ENCODE measurements at regions not wholly inside any gene's neighbourhood (a gene's known extent, or its start where the extent isn't known, plus 50 kb on each side); places are given as distances from the start of the nearest gene placed in this dataset.
"Not testable (repeated sequence)": the region's sequence is repeated elsewhere in the genome, so short reads cannot be mapped to it uniquely, and the experiment has no call there.

GRCh38 chr10:83754857-83755256, 384.5 kb upstream of the GHITM start:
- intact Hi-C loops (cut with DNase I; ENCODE audit: low total_unique reads) = no loop called here
- no peaks in the 10 kb centered on the region for H3K36me3 ChIP-seq
- peaks cover 0 to 10% of the 10 kb centered on the region in 2 donors for H3K9me3 ChIP-seq
- H3K27me3 ChIP-seq = no peaks in the 10 kb centered on the region
- no peak for DNase-seq
- no peaks in the 10 kb centered on the region for H3K4me1 ChIP-seq
- TF ChIP-seq CTCF (IDR thresholded peaks at IDR 0.05) (no peak), POLR2A (IDR thresholded peaks at IDR 0.05) (no peak)
- H3K4me3 ChIP-seq = no peak overlapping the region
- no peak overlapping the region for H3K27ac ChIP-seq

- H3K27ac ChIP-seq = no peak overlapping the region
- no peaks in the 10 kb centered on the region for H3K27me3 ChIP-seq
- H3K9me3 ChIP-seq = no peaks in the 10 kb centered on the region
- no peak for DNase-seq
- no peaks in the 10 kb centered on the region for H3K36me3 ChIP-seq
- H3K4me1 ChIP-seq = no peaks in the 10 kb centered on the region
- TF ChIP-seq POLR2A (IDR thresholded peaks at IDR 0.05) (no peak), CTCF (IDR thresholded peaks at IDR 0.05) (no peak)
- H3K4me3 ChIP-seq = no peak overlapping the region
- intact Hi-C loops (cut with DNase I; ENCODE audit: low total_unique reads) = no loop called here
These were observed 379.2 kb upstream of the GHITM start for GRCh38 chr10:83760142-83760541.

- no peak overlapping the region for H3K4me3 ChIP-seq
- intact Hi-C loops (cut with DNase I; ENCODE audit: low total_unique reads) = no loop called here
- no peaks in the 10 kb centered on the region for H3K27me3 ChIP-seq
- no peaks in the 10 kb centered on the region for H3K9me3 ChIP-seq
- no peak for DNase-seq
- TF ChIP-seq CTCF (IDR thresholded peaks at IDR 0.05) = no peak
- no peak for TF ChIP-seq POLR2A (IDR thresholded peaks at IDR 0.05)
- H3K36me3 ChIP-seq = no peaks in the 10 kb centered on the region
- H3K4me1 ChIP-seq = no peaks in the 10 kb centered on the region
- H3K27ac ChIP-seq = no peak overlapping the region
These were observed 374.6 kb upstream of the GHITM start for GRCh38 chr10:83764666-83765065.

GRCh38 chr10:83765731-83766130, 373.6 kb upstream of the GHITM start:
- H3K4me3 ChIP-seq = no peak overlapping the region

GRCh38 chr10:83769281-83769820, 370.0 kb upstream of the GHITM start:
- Histone ChIP-seq H3K27me3 (no peaks in the 10 kb centered on the region), H3K9me3 (no peaks in the 10 kb centered on the region), H3K27ac (no peak overlapping the region), H3K4me3 (no peak overlapping the region), H3K4me1 (no peaks in the 10 kb centered on the region), H3K36me3 (no peaks in the 10 kb centered on the region)
- intact Hi-C loops (cut with DNase I; ENCODE audit: low total_unique reads) = no loop called here
- no peak for TF ChIP-seq CTCF (IDR thresholded peaks at IDR 0.05)
- no peak for TF ChIP-seq POLR2A (IDR thresholded peaks at IDR 0.05)
- DNase-seq = no peak

More at GRCh38 chr10:83765731-83766130, 373.6 kb upstream of the GHITM start:
- TF ChIP-seq CTCF (IDR thresholded peaks at IDR 0.05) (no peak), POLR2A (IDR thresholded peaks at IDR 0.05) (no peak)
- Histone ChIP-seq H3K27ac (no peak overlapping the region), H3K4me1 (no peaks in the 10 kb centered on the region), H3K36me3 (no peaks in the 10 kb centered on the region), H3K9me3 (no peaks in the 10 kb centered on the region), H3K27me3 (no peaks in the 10 kb centered on the region)
- DNase-seq = no peak
- intact Hi-C loops (cut with DNase I; ENCODE audit: low total_unique reads) = no loop called here

- H3K27ac ChIP-seq; H3K4me3 ChIP-seq; H3K27me3 ChIP-seq; DNase-seq; H3K9me3 ChIP-seq; H3K4me1 ChIP-seq; intact Hi-C loops (cut with DNase I; ENCODE audit: low total_unique reads); H3K36me3 ChIP-seq: not testable (repeated sequence)
These were observed 352.6 kb upstream of the GHITM start for GRCh38 chr10:83786701-83787100.

All from uterus (tissue), 3 donors.